Left ventricle myocardium inferior (tissue), 1 donor: ENCODE measurements at regions not wholly inside any gene's neighbourhood (a gene's known extent, or its start where the extent isn't known, plus 50 kb on each side); places are given as distances from the start of the nearest gene placed in this dataset.

Source experiments
- DNase-seq: peaks from one replicate; pipeline ENCODE4 v3.0.0-alpha.2; 2020
- H3K27ac ChIP-seq: fragments of 200-600 bp; replicated peaks from 2 replicates; pipeline ENCODE4 v1.8.0; 2021
- H3K27me3 ChIP-seq: fragments of 200-600 bp; 2 replicates; pipeline ENCODE4 v1.8.0; 2021; ENCODE audit warnings: low read depth
- H3K36me3 ChIP-seq: fragments of 200-600 bp; 2 replicates; pipeline ENCODE4 v1.8.0; 2021
- H3K4me1 ChIP-seq: fragments of 200-600 bp; 2 replicates; pipeline ENCODE4 v1.8.0; 2021
- H3K4me3 ChIP-seq: fragments of 200-600 bp; 2 replicates; pipeline ENCODE4 v1.8.0; 2021; ENCODE audit warnings: mild to moderate bottlenecking, moderate library complexity
- H3K9me3 ChIP-seq: fragments of 200-600 bp; replicated peaks from 2 replicates; pipeline ENCODE4 v1.8.0; 2021
- CTCF ChIP-seq: fragments of 200-600 bp; IDR thresholded peaks from 2 replicates; pipeline ENCODE4 v1.8.0; 2021; ENCODE audit warnings: antibody characterized with exemption, mild to moderate bottlenecking, borderline replicate concordance
- intact Hi-C: fragments of 100-400 bp; cut with micrococcal nuclease; formaldehyde crosslinking; loops from one replicate; pipeline ENCODE4 v1.11.0; 2022
- donor health status: DM: no; HTN: yes; CAD: no; lungs with severe emphysema.

- no peak overlapping the region for H3K27ac ChIP-seq
- TF ChIP-seq CTCF: no peak
- H3K4me1 ChIP-seq: no peaks in the 10 kb centered on the region
- no peaks in the 10 kb centered on the region for H3K36me3 ChIP-seq
- H3K4me3 ChIP-seq: no peak overlapping the region
- intact Hi-C loops: no loop called here
- no peak for DNase-seq
- H3K27me3 ChIP-seq: no peaks in the 10 kb centered on the region
- H3K9me3 ChIP-seq: no peaks in the 10 kb centered on the region
Measured at GRCh38 chr1:56057466-56058405, 521.6 kb downstream of the PLPP3 start.

- Histone ChIP-seq H3K4me3 (no peak overlapping the region), H3K27ac (no peak overlapping the region), H3K36me3 (no peaks in the 10 kb centered on the region), H3K9me3 (no peaks in the 10 kb centered on the region), H3K4me1 (no peaks in the 10 kb centered on the region), H3K27me3 (no peaks in the 10 kb centered on the region)
- intact Hi-C loops: no loop called here
- DNase-seq: no peak
- no peak for TF ChIP-seq CTCF
Measured at GRCh38 chr1:56056438-56057287, 522.7 kb downstream of the PLPP3 start.

- H3K27me3 ChIP-seq: no peaks in the 10 kb centered on the region
- H3K4me3 ChIP-seq: no peak overlapping the region
- peaks cover 8% of the 10 kb centered on the region for H3K9me3 ChIP-seq
- TF ChIP-seq CTCF: no peak
- no peaks in the 10 kb centered on the region for H3K4me1 ChIP-seq
- H3K36me3 ChIP-seq: no peaks in the 10 kb centered on the region
- no peak overlapping the region for H3K27ac ChIP-seq
- intact Hi-C loops: no loop called here
- DNase-seq: no peak
Measured at GRCh38 chr1:56054959-56055358, 524.4 kb downstream of the PLPP3 start.

GRCh38 chr1:56052041-56052440 is 527.3 kb downstream of the PLPP3 start:
- Histone ChIP-seq H3K4me1 (no peaks in the 10 kb centered on the region), H3K4me3 (no peak overlapping the region), H3K9me3 (peaks cover 8% of the 10 kb centered on the region), H3K36me3 (no peaks in the 10 kb centered on the region), H3K27me3 (no peaks in the 10 kb centered on the region), H3K27ac (no peak overlapping the region)
- intact Hi-C loops: no loop called here
- DNase-seq: no peak
- no peak for TF ChIP-seq CTCF

- Histone ChIP-seq H3K9me3 (peaks cover 8% of the 10 kb centered on the region), H3K27me3 (no peaks in the 10 kb centered on the region), H3K4me1 (no peaks in the 10 kb centered on the region), H3K27ac (no peak overlapping the region), H3K4me3 (no peak overlapping the region), H3K36me3 (no peaks in the 10 kb centered on the region)
- intact Hi-C loops: no loop called here
- TF ChIP-seq CTCF: no peak
- no peak for DNase-seq
Measured at GRCh38 chr1:56050911-56051310, 528.5 kb downstream of the PLPP3 start.
